Peyer's patch (tissue), 4 donors: ENCODE measurements at regions not wholly inside any gene's neighbourhood (a gene's known extent, or its start where the extent isn't known, plus 50 kb on each side); places are given as distances from the start of the nearest gene placed in this dataset.

ENCODE experiments used
- CTCF ChIP-seq, 6 experiments: fragments of 450-650 bp in 4 of 6; fragments of 200-600 bp in 2 of 6; sonication (generic) in 1 of 6; IDR thresholded peaks; one replicate each; pipeline ENCODE4 v1.5.1; 2017 to 2019; ENCODE audit warnings: antibody characterized with exemption in 6 of 6, mild to moderate bottlenecking in 3 of 6, moderate library complexity in 1 of 6
- POLR2A ChIP-seq, 2 donors: fragments of 450-650 bp; IDR thresholded peaks; one replicate each; pipeline ENCODE4 v1.5.1; 2017; ENCODE audit warnings: antibody characterized with exemption in 2 of 2, mild to moderate bottlenecking in 2 of 2, moderate library complexity in 2 of 2

- TF ChIP-seq CTCF (IDR thresholded peaks at IDR 0.05) (no peak), POLR2A (IDR thresholded peaks at IDR 0.05) (no peak)
These were observed 250.8 kb downstream of the C16orf95 start for GRCh38 chr16:87066133-87067002.
